HL-60 (cell line): ENCODE measurements at regions not wholly inside any gene's neighbourhood (a gene's known extent, or its start where the extent isn't known, plus 50 kb on each side); places are given as distances from the start of the nearest gene placed in this dataset.

Experiments used
- GABPA ChIP-seq: IDR thresholded peaks from 2 replicates; pipeline ENCODE4 v1.6.1; 2012; ENCODE audit warnings: low read depth
- POLR2AphosphoS5 ChIP-seq: IDR thresholded peaks from 2 replicates; pipeline ENCODE4 v1.6.1; 2012; ENCODE audit warnings: low read depth
- SPI1 ChIP-seq: IDR thresholded peaks from 2 replicates; pipeline ENCODE4 v1.6.1; 2012; ENCODE audit warnings: low read depth, mild to moderate bottlenecking, borderline replicate concordance
- TF ChIP-seq, protein P1 (sequence below): IDR thresholded peaks from one replicate; pipeline ENCODE4 v1.5.1; 2011; ENCODE audit warnings: low read length, control low read depth, inconsistent platforms; ENCODE audit not compliant: insufficient read depth
- TF ChIP-seq, protein P2 (sequence below): IDR thresholded peaks from 2 replicates; pipeline ENCODE4 v1.6.1; 2012; ENCODE audit warnings: low read depth; ENCODE audit not compliant: insufficient replicate concordance

DNA sequence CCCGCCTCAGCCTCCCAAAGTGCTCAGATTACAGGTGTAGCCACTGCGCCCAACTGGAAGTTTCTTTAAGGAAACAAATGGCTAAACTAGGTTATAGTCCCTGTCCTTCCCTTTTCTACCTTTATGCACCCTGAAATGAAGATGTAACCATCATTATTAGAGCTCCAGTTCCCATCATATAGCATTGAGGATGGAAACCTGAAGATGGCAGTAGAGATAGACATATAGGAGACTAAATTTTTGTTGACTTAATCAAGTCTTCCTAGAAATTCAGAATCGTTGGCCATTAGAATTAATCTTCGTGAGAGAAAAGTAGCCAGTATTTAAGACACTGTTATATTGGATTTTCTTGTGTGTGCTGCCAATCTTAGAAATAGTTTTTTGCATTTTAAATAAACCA, 1016.3 kb upstream of the NCAM2 start:
- TF ChIP-seq, protein P1, sequence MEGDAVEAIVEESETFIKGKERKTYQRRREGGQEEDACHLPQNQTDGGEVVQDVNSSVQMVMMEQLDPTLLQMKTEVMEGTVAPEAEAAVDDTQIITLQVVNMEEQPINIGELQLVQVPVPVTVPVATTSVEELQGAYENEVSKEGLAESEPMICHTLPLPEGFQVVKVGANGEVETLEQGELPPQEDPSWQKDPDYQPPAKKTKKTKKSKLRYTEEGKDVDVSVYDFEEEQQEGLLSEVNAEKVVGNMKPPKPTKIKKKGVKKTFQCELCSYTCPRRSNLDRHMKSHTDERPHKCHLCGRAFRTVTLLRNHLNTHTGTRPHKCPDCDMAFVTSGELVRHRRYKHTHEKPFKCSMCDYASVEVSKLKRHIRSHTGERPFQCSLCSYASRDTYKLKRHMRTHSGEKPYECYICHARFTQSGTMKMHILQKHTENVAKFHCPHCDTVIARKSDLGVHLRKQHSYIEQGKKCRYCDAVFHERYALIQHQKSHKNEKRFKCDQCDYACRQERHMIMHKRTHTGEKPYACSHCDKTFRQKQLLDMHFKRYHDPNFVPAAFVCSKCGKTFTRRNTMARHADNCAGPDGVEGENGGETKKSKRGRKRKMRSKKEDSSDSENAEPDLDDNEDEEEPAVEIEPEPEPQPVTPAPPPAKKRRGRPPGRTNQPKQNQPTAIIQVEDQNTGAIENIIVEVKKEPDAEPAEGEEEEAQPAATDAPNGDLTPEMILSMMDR, result no peak
- no peak for TF ChIP-seq POLR2AphosphoS5
- TF ChIP-seq, protein P2, sequence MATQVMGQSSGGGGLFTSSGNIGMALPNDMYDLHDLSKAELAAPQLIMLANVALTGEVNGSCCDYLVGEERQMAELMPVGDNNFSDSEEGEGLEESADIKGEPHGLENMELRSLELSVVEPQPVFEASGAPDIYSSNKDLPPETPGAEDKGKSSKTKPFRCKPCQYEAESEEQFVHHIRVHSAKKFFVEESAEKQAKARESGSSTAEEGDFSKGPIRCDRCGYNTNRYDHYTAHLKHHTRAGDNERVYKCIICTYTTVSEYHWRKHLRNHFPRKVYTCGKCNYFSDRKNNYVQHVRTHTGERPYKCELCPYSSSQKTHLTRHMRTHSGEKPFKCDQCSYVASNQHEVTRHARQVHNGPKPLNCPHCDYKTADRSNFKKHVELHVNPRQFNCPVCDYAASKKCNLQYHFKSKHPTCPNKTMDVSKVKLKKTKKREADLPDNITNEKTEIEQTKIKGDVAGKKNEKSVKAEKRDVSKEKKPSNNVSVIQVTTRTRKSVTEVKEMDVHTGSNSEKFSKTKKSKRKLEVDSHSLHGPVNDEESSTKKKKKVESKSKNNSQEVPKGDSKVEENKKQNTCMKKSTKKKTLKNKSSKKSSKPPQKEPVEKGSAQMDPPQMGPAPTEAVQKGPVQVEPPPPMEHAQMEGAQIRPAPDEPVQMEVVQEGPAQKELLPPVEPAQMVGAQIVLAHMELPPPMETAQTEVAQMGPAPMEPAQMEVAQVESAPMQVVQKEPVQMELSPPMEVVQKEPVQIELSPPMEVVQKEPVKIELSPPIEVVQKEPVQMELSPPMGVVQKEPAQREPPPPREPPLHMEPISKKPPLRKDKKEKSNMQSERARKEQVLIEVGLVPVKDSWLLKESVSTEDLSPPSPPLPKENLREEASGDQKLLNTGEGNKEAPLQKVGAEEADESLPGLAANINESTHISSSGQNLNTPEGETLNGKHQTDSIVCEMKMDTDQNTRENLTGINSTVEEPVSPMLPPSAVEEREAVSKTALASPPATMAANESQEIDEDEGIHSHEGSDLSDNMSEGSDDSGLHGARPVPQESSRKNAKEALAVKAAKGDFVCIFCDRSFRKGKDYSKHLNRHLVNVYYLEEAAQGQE, result no peak
- TF ChIP-seq SPI1, result no peak
- TF ChIP-seq GABPA, result no peak
